ENCODE measurements at regions not wholly inside any gene's neighbourhood (a gene's known extent, or its start where the extent isn't known, plus 50 kb on each side); places are given as distances from the start of the nearest gene placed in this dataset.
"Not testable (repeated sequence)": the region's sequence is repeated elsewhere in the genome, so short reads cannot be mapped to it uniquely, and the experiment has no call there.

GRCh38 chrX:139015627-139016026 is 304.1 kb upstream of the FGF13 start:
- DNase-seq (ENCODE audit: low read depth): no peak
- in situ Hi-C loops (cut with HindIII; ENCODE audit: low pct_unique_long_range_greater_than_20kb, low sequenced_read_pairs): no loop called here

GRCh38 chrX:139008185-139008584 is 296.7 kb upstream of the FGF13 start:
- DNase-seq (ENCODE audit: low read depth): peak; percentile 3

GRCh38 chrX:139003856-139004527 is 292.5 kb upstream of the FGF13 start:
- in situ Hi-C loops (cut with HindIII; ENCODE audit: low pct_unique_long_range_greater_than_20kb, low sequenced_read_pairs); DNase-seq (ENCODE audit: low read depth): not testable (repeated sequence)

More at GRCh38 chrX:139008185-139008584, 296.7 kb upstream of the FGF13 start:
- in situ Hi-C loops (cut with HindIII; ENCODE audit: low pct_unique_long_range_greater_than_20kb, low sequenced_read_pairs): no loop called here

- no peak for DNase-seq (ENCODE audit: low read depth)
- in situ Hi-C loops (cut with HindIII; ENCODE audit: low pct_unique_long_range_greater_than_20kb, low sequenced_read_pairs): no loop called here
These were observed 290.8 kb upstream of the FGF13 start for GRCh38 chrX:139002319-139002718.

GRCh38 chrX:138996268-138996667 is 284.8 kb upstream of the FGF13 start:
- in situ Hi-C loops (cut with HindIII; ENCODE audit: low pct_unique_long_range_greater_than_20kb, low sequenced_read_pairs): no loop called here

GRCh38 chrX:138995458-138995857 is 283.9 kb upstream of the FGF13 start:
- DNase-seq (ENCODE audit: low read depth): no peak
- in situ Hi-C loops (cut with HindIII; ENCODE audit: low pct_unique_long_range_greater_than_20kb, low sequenced_read_pairs): no loop called here

More at GRCh38 chrX:138996268-138996667, 284.8 kb upstream of the FGF13 start:
- DNase-seq (ENCODE audit: low read depth): no peak

- in situ Hi-C loops (cut with HindIII; ENCODE audit: low pct_unique_long_range_greater_than_20kb, low sequenced_read_pairs); DNase-seq (ENCODE audit: low read depth): not testable (repeated sequence)
These were observed 278.9 kb upstream of the FGF13 start for GRCh38 chrX:138990425-138990824.

GRCh38 chrX:138986866-138987265 is 275.3 kb upstream of the FGF13 start:
- no peak for DNase-seq (ENCODE audit: low read depth)
- in situ Hi-C loops (cut with HindIII; ENCODE audit: low pct_unique_long_range_greater_than_20kb, low sequenced_read_pairs): no loop called here

GRCh38 chrX:138986235-138986634 is 274.7 kb upstream of the FGF13 start:
- DNase-seq (ENCODE audit: low read depth): no peak
- in situ Hi-C loops (cut with HindIII; ENCODE audit: low pct_unique_long_range_greater_than_20kb, low sequenced_read_pairs): no loop called here

- no peak for DNase-seq (ENCODE audit: low read depth)
- in situ Hi-C loops (cut with HindIII; ENCODE audit: low pct_unique_long_range_greater_than_20kb, low sequenced_read_pairs): no loop called here
These were observed 270.8 kb upstream of the FGF13 start for GRCh38 chrX:138982365-138982764.

- DNase-seq (ENCODE audit: low read depth): no peak
- in situ Hi-C loops (cut with HindIII; ENCODE audit: low pct_unique_long_range_greater_than_20kb, low sequenced_read_pairs): no loop called here
These were observed 253.0 kb upstream of the FGF13 start for GRCh38 chrX:138964501-138964900.

GRCh38 chrX:138962419-138962818 is 250.9 kb upstream of the FGF13 start:
- in situ Hi-C loops (cut with HindIII; ENCODE audit: low pct_unique_long_range_greater_than_20kb, low sequenced_read_pairs): not testable (repeated sequence)

GRCh38 chrX:138954976-138955375 is 243.5 kb upstream of the FGF13 start:
- no peak for DNase-seq (ENCODE audit: low read depth)
- in situ Hi-C loops (cut with HindIII; ENCODE audit: low pct_unique_long_range_greater_than_20kb, low sequenced_read_pairs): no loop called here

More at GRCh38 chrX:138962419-138962818, 250.9 kb upstream of the FGF13 start:
- DNase-seq (ENCODE audit: low read depth): not testable (repeated sequence)

GRCh38 chrX:138946926-138947325 is 235.4 kb upstream of the FGF13 start:
- no peak for DNase-seq (ENCODE audit: low read depth)
- in situ Hi-C loops (cut with HindIII; ENCODE audit: low pct_unique_long_range_greater_than_20kb, low sequenced_read_pairs): no loop called here

- peak; percentile 26 for DNase-seq (ENCODE audit: low read depth)
- in situ Hi-C loops (cut with HindIII; ENCODE audit: low pct_unique_long_range_greater_than_20kb, low sequenced_read_pairs): no loop called here
These were observed 233.7 kb upstream of the FGF13 start for GRCh38 chrX:138945219-138945618.

- no peak for DNase-seq (ENCODE audit: low read depth)
- in situ Hi-C loops (cut with HindIII; ENCODE audit: low pct_unique_long_range_greater_than_20kb, low sequenced_read_pairs): no loop called here
These were observed 227.5 kb upstream of the FGF13 start for GRCh38 chrX:138939038-138939437.

- no peak for DNase-seq (ENCODE audit: low read depth)
- in situ Hi-C loops (cut with HindIII; ENCODE audit: low pct_unique_long_range_greater_than_20kb, low sequenced_read_pairs): no loop called here
These were observed 226.5 kb upstream of the FGF13 start for GRCh38 chrX:138938003-138938402.

GRCh38 chrX:138931212-138931611 is 219.7 kb upstream of the FGF13 start:
- no peak for DNase-seq (ENCODE audit: low read depth)

GRCh38 chrX:138930583-138930945 is 219.0 kb upstream of the FGF13 start:
- no peak for DNase-seq (ENCODE audit: low read depth)
- in situ Hi-C loops (cut with HindIII; ENCODE audit: low pct_unique_long_range_greater_than_20kb, low sequenced_read_pairs): no loop called here

More at GRCh38 chrX:138931212-138931611, 219.7 kb upstream of the FGF13 start:
- in situ Hi-C loops (cut with HindIII; ENCODE audit: low pct_unique_long_range_greater_than_20kb, low sequenced_read_pairs): no loop called here

GRCh38 chrX:138929926-138930582 is 218.5 kb upstream of the FGF13 start:
- in situ Hi-C loops (cut with HindIII; ENCODE audit: low pct_unique_long_range_greater_than_20kb, low sequenced_read_pairs): no loop called here
- DNase-seq (ENCODE audit: low read depth): no peak
